HL-60 (cell line): ENCODE measurements at regions not wholly inside any gene's neighbourhood (a gene's known extent, or its start where the extent isn't known, plus 50 kb on each side); places are given as distances from the start of the nearest gene placed in this dataset.
"Not testable (repeated sequence)": the region's sequence is repeated elsewhere in the genome, so short reads cannot be mapped to it uniquely, and the experiment has no call there.

Source experiments
- DNase-seq, 2 experiments: peaks; one replicate each; pipeline ENCODE4 v3.0.0-alpha.2; 2010 to 2020; ENCODE audit warnings: low read depth in 1 of 2, low spot score in 1 of 2
- H3K27ac ChIP-seq: fragments of 250-450 bp; sonication (Bioruptor Pico); replicated peaks from 2 replicates; pipeline ENCODE4 v1.5.1; 2020; ENCODE audit warnings: mild to moderate bottlenecking, moderate library complexity
- H3K27me3 ChIP-seq: fragments of 250-450 bp; sonication (Bioruptor Pico); 2 replicates; pipeline ENCODE4 v1.5.1; 2021; ENCODE audit warnings: mild to moderate bottlenecking, moderate library complexity; ENCODE audit not compliant: insufficient read depth, poor library complexity, severe bottlenecking
- H3K4me3 ChIP-seq: replicated peaks from 2 replicates; pipeline ENCODE4 v1.5.1; 2011; ENCODE audit warnings: mild to moderate bottlenecking, control low read depth, low read length; ENCODE audit not compliant: insufficient read depth
- CTCF ChIP-seq: IDR thresholded peaks from one replicate; pipeline ENCODE4 v1.5.1; 2011; ENCODE audit warnings: low read length, control low read depth, inconsistent platforms; ENCODE audit not compliant: insufficient read depth
- GABPA ChIP-seq: IDR thresholded peaks from 2 replicates; pipeline ENCODE4 v1.6.1; 2012; ENCODE audit warnings: low read depth
- POLR2AphosphoS5 ChIP-seq: IDR thresholded peaks from 2 replicates; pipeline ENCODE4 v1.6.1; 2012; ENCODE audit warnings: low read depth
- REST ChIP-seq: IDR thresholded peaks from 2 replicates; pipeline ENCODE4 v1.6.1; 2012; ENCODE audit warnings: low read depth; ENCODE audit not compliant: insufficient replicate concordance
- SPI1 ChIP-seq: IDR thresholded peaks from 2 replicates; pipeline ENCODE4 v1.6.1; 2012; ENCODE audit warnings: low read depth, mild to moderate bottlenecking, borderline replicate concordance

DNA sequence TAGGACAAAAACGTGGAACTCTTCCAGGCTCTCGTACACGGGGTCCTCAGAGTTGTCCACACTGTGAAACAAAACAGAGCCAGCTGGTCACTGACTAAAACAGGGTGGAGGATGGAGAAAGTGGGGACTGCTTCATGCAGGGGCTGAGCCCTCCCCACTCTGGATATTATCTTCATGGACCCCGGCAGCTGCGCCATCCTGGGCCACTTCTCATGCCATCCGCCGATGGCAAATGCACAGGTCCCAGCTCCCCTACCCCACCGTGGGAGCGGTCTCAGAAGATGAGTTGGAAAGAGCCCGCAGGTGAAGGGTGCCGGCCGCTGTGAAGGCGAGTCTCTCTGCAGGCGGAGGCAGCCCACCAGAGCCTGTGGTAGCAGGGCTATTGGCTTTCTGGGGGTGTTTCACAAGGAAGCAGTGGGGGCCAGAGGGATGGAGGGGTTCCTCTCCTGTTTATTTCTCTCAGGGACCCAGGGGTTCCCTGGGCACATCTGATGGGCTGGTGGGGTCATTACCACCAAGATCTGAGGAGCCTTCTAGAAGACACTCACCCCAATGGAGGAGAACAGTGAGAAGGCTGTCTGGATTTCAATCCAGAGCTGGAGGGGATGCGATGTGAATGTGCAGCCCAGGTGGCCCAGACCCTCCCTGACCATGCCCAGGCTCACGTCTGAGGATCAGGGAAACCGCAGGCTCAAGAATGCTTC, 177.3 kb downstream of the KLF13 start:
- H3K27me3 ChIP-seq = peaks cover 10% of the 10 kb centered on the region
- TF ChIP-seq GABPA (no peak), CTCF (no peak)
- no peak overlapping the region for H3K4me3 ChIP-seq
- no peak overlapping the region for H3K27ac ChIP-seq
- no peak for DNase-seq

- DNase-seq = no peak
- peaks cover 10% of the 10 kb centered on the region for H3K27me3 ChIP-seq
- TF ChIP-seq POLR2AphosphoS5 (no peak), SPI1 (no peak), CTCF (no peak), GABPA (no peak), REST (no peak)
- H3K4me3 ChIP-seq = no peak overlapping the region
- H3K27ac ChIP-seq = no peak overlapping the region
Measured at GRCh38 chr15:31504462-31504839, 177.8 kb downstream of the KLF13 start.

DNA sequence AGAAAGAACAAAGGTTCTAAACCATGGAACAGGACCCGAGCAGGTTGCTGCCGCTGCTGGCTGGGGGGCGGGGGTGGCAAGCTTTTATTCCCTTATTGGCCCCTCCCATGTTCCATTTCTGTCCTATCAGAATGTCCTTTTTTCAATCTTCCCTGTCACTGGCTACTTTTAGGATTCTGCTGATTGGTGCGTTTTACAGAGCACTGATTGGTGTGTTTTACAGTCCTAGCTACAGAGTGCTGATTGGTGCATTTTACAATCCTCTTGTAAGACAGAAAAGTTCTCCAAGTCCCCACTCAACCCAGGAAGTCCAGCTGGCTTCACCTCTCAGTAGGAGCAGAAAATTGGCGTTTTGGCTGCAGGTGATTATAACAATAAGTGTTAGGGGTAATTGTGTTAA, 180.9 kb downstream of the KLF13 start:
- not testable (repeated sequence) for DNase-seq, H3K27me3 ChIP-seq, H3K4me3 ChIP-seq, H3K27ac ChIP-seq

DNA sequence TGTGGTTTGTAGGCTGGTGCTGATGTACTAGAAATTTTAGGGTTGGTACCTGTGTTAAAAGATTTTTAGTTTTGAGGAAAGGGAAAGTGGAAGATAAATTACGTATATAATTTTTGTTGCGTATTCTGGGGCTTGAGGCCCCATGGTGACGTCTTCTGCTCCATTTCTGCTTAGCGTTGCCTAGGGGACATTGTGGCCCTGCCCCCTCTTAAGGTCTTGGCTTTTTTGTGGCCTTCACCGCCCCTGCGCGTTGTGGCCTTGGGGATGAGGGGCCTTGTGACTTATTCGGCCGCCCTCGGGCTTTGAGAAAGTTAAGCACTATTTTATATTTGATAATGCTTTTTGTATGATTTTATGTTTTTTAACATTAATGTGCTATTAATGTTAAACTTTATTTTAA, 182.0 kb downstream of the KLF13 start:
- DNase-seq = no peak
- H3K27me3 ChIP-seq = peaks cover 10% of the 10 kb centered on the region
- no peak overlapping the region for H3K4me3 ChIP-seq
- H3K27ac ChIP-seq = no peak overlapping the region
- no peak for TF ChIP-seq POLR2AphosphoS5
- no peak for TF ChIP-seq SPI1
- TF ChIP-seq GABPA = no peak
- no peak for TF ChIP-seq REST
- TF ChIP-seq CTCF = no peak
